Neuronal stem cell (in vitro differentiated cells): ENCODE measurements at regions not wholly inside any gene's neighbourhood (a gene's known extent, or its start where the extent isn't known, plus 50 kb on each side); places are given as distances from the start of the nearest gene placed in this dataset.

Source experiments
- DNase-seq: peaks from one replicate; pipeline ENCODE4 v3.0.0-alpha.2; 2013; ENCODE audit warnings: low spot score
- H2AFZ ChIP-seq: one replicate; pipeline ENCODE4 v1.6.1; 2013; ENCODE audit warnings: mild to moderate bottlenecking, low read length, inconsistent platforms
- H2AK5ac ChIP-seq: 2 replicates; pipeline ENCODE4 v1.6.1; 2013; ENCODE audit warnings: low read depth, mild to moderate bottlenecking, inconsistent platforms, low read length, moderate library complexity, mixed read lengths
- H2BK120ac ChIP-seq: 2 replicates; pipeline ENCODE4 v1.6.1; 2013; ENCODE audit warnings: low read depth, mild to moderate bottlenecking, inconsistent platforms, low read length, moderate library complexity, mixed read lengths
- H2BK12ac ChIP-seq: one replicate; pipeline ENCODE4 v1.6.1; 2013; ENCODE audit warnings: low read length, inconsistent platforms
- H2BK15ac ChIP-seq: 2 replicates; pipeline ENCODE4 v1.6.1; 2013; ENCODE audit warnings: mild to moderate bottlenecking, low read length, inconsistent platforms, mixed read lengths
- H2BK5ac ChIP-seq: one replicate; pipeline ENCODE4 v1.6.1; 2013; ENCODE audit warnings: inconsistent platforms, mild to moderate bottlenecking, low read length, moderate library complexity
- H3K14ac ChIP-seq: one replicate; pipeline ENCODE4 v1.6.1; 2013; ENCODE audit warnings: low read length, inconsistent platforms
- H3K18ac ChIP-seq: 2 replicates; pipeline ENCODE4 v1.6.1; 2013; ENCODE audit warnings: low read length, inconsistent platforms
- H3K23ac ChIP-seq: 2 replicates; pipeline ENCODE4 v1.6.1; 2013; ENCODE audit warnings: low read depth, mild to moderate bottlenecking, mixed read lengths, low read length, inconsistent platforms; ENCODE audit not compliant: poor library complexity
- H3K27ac ChIP-seq: replicated peaks from 3 replicates; pipeline ENCODE4 v1.5.1; 2013; ENCODE audit warnings: low read length, inconsistent platforms
- H3K27me3 ChIP-seq, 3 experiments: 2 replicates each; pipeline ENCODE4 v1.6.1; 2013; ENCODE audit warnings: low read length in 3 of 3, mild to moderate bottlenecking in 2 of 3, inconsistent platforms in 1 of 3, low read depth in 1 of 3, mixed read lengths in 1 of 3, moderate library complexity in 1 of 3; ENCODE audit not compliant: control insufficient read depth in 3 of 3, insufficient read depth in 3 of 3
- H3K36me3 ChIP-seq, 2 donors: replicated peaks in 1 of 2; 2 replicates each; pipeline ENCODE4 v1.6.1; 2013; ENCODE audit warnings: low read length in 2 of 2; ENCODE audit not compliant: control insufficient read depth in 2 of 2, insufficient read depth in 2 of 2
- H3K4ac ChIP-seq: 2 replicates; pipeline ENCODE4 v1.6.1; 2013; ENCODE audit warnings: inconsistent platforms, mild to moderate bottlenecking, low read length, moderate library complexity
- H3K4me1 ChIP-seq, 2 donors: 1 replicate in 1 of 2; 2 replicates in 1 of 2; pipeline ENCODE4 v1.6.1; 2013; ENCODE audit warnings: low read length in 2 of 2, low read depth in 1 of 2; ENCODE audit not compliant: control insufficient read depth in 2 of 2, insufficient read depth in 1 of 2
- H3K4me2 ChIP-seq: one replicate; pipeline ENCODE4 v1.6.1; 2013; ENCODE audit warnings: mild to moderate bottlenecking, low read length, inconsistent platforms; ENCODE audit not compliant: insufficient read depth, poor library complexity, severe bottlenecking
- H3K4me3 ChIP-seq, 2 donors: 2 replicates each; pipeline ENCODE4 v1.5.1; 2013; ENCODE audit warnings: low read length in 2 of 2, mild to moderate bottlenecking in 2 of 2, inconsistent platforms in 1 of 2, moderate library complexity in 1 of 2
- H3K79me1 ChIP-seq: one replicate; pipeline ENCODE4 v1.6.1; 2013; ENCODE audit warnings: low read depth, mild to moderate bottlenecking, inconsistent platforms, low read length, moderate library complexity
- H3K9ac ChIP-seq: one replicate; pipeline ENCODE4 v1.6.1; 2013; ENCODE audit warnings: mild to moderate bottlenecking, low read depth, low read length, inconsistent platforms; ENCODE audit not compliant: poor library complexity
- H3K9me3 ChIP-seq, 2 donors: replicated peaks in 1 of 2; 2 replicates each; pipeline versions ENCODE3 to v1.6.1; 2013; ENCODE audit warnings: low read length in 2 of 2, mild to moderate bottlenecking in 2 of 2, inconsistent platforms in 1 of 2, low read depth in 1 of 2, mixed read lengths in 1 of 2, moderate library complexity in 1 of 2; ENCODE audit not compliant: control insufficient read depth in 2 of 2, insufficient read depth in 1 of 2
- H4K8ac ChIP-seq: one replicate; pipeline ENCODE4 v1.6.1; 2013; ENCODE audit warnings: low read depth, mild to moderate bottlenecking, inconsistent platforms, low read length, moderate library complexity
- H4K91ac ChIP-seq: one replicate; pipeline ENCODE4 v1.6.1; 2013; ENCODE audit warnings: low read length, low read depth, mild to moderate bottlenecking, inconsistent platforms; ENCODE audit not compliant: poor library complexity
- WGBS, 2 donors: extraction: QIAGEN DNeasy Blood & Tissue Kit; methylation state at CpG; one replicate each; pipeline ENCODE4 v1.1.7; 2013; ENCODE audit warnings: missing lambda C conversion rate in 2 of 2, mixed read lengths in 1 of 2; ENCODE audit not compliant: insufficient read length in 2 of 2, insufficient replicate concordance in 1 of 2; ENCODE audit errors: extremely low coverage in 2 of 2; 5-methylcytosine and 5-hydroxymethylcytosine counted together

- H3K18ac ChIP-seq: peak overlapping the region; percentile 21
- no peak for DNase-seq
- no peaks in the 10 kb centered on the region for H3K79me1 ChIP-seq
- H3K27me3 ChIP-seq: no peaks in the 10 kb centered on the region
- peaks cover 0 to 17% of the 10 kb centered on the region in 2 donors for H3K4me1 ChIP-seq
- peak overlapping the region; percentile 55 for H2BK15ac ChIP-seq
- H2BK120ac ChIP-seq: no peak overlapping the region
- no peak overlapping the region for H3K27ac ChIP-seq
- no peak overlapping the region for H2AFZ ChIP-seq
- no peaks in the 10 kb centered on the region for H3K36me3 ChIP-seq
- peak overlapping the region; percentile 13 for H2AK5ac ChIP-seq
- no peak overlapping the region for H3K4me2 ChIP-seq
- no peak overlapping the region for H3K4ac ChIP-seq
- no peak overlapping the region for H2BK12ac ChIP-seq
- WGBS, 2 donors: no CpG with 5 or more reads among the region's 9 CpGs
- H3K9me3 ChIP-seq: peaks cover 0 to 2% of the 10 kb centered on the region in 2 donors
- H4K8ac ChIP-seq: no peak overlapping the region
- no peak overlapping the region for H3K4me3 ChIP-seq
- H3K14ac ChIP-seq: no peak overlapping the region
- H3K9ac ChIP-seq: no peak overlapping the region
- no peak overlapping the region for H2BK5ac ChIP-seq
- H4K91ac ChIP-seq: no peak overlapping the region
- H3K23ac ChIP-seq: no peak overlapping the region
These were observed 132.0 kb downstream of the RBFOX3 start for GRCh38 chr17:79478841-79479240.

DNA sequence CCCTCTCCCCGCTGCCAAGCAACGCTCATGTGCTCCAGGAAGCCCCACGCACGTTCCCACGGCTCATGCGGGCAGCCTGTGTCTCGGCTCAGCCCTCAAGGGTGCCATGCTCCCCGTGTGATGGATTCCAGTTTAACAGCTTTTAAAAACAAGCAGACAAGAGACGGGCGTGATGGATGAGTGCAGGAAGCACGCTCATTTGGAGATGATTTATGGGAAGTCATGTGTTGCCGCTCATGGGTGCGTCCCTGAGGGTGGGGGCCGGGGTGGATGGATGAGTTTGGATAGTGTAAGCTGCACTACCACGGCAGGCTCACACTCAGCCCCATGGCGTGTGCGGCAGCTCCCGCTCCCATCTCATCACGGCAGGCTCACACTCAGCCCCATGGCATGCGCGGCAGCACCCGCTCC is 132.8 kb downstream of the RBFOX3 start:
- no peaks in the 10 kb centered on the region for H3K27me3 ChIP-seq
- no peaks in the 10 kb centered on the region for H3K79me1 ChIP-seq
- H3K4ac ChIP-seq: no peak overlapping the region
- H2BK5ac ChIP-seq: no peak overlapping the region
- H3K14ac ChIP-seq: no peak overlapping the region
- no peaks in the 10 kb centered on the region for H3K36me3 ChIP-seq
- no peak overlapping the region for H2BK120ac ChIP-seq
- H3K4me2 ChIP-seq: no peak overlapping the region
- H3K18ac ChIP-seq: no peak overlapping the region
- no peak overlapping the region for H3K9ac ChIP-seq
- H2BK12ac ChIP-seq: no peak overlapping the region
- H3K4me3 ChIP-seq: no peak overlapping the region
- H3K9me3 ChIP-seq: peaks cover 0 to 2% of the 10 kb centered on the region in 2 donors
- H3K27ac ChIP-seq: no peak overlapping the region
- H2AK5ac ChIP-seq: no peak overlapping the region
- H4K91ac ChIP-seq: no peak overlapping the region
- H3K4me1 ChIP-seq: peaks cover 0 to 16% of the 10 kb centered on the region in 2 donors
- no peak overlapping the region for H4K8ac ChIP-seq
- H3K23ac ChIP-seq: no peak overlapping the region
- no peak overlapping the region for H2BK15ac ChIP-seq
- H2AFZ ChIP-seq: no peak overlapping the region
- DNase-seq: no peak
- no CpG with 5 or more reads among the region's 22 CpGs for WGBS, 2 donors

- no peak overlapping the region for H2BK5ac ChIP-seq
- H3K27ac ChIP-seq: no peak overlapping the region
- no peak overlapping the region for H4K91ac ChIP-seq
- no peak overlapping the region for H2AFZ ChIP-seq
- peak overlapping the region; percentile 61 for H3K18ac ChIP-seq
- no peak overlapping the region for H2BK12ac ChIP-seq
- H4K8ac ChIP-seq: no peak overlapping the region
- H3K4me2 ChIP-seq: no peak overlapping the region
- no CpG with 5 or more reads among the region's 13 CpGs for WGBS, 2 donors
- no peak overlapping the region for H2BK15ac ChIP-seq
- no peak overlapping the region for H3K23ac ChIP-seq
- H2BK120ac ChIP-seq: no peak overlapping the region
- H3K9me3 ChIP-seq: peaks cover 0 to 2% of the 10 kb centered on the region in 2 donors
- H3K36me3 ChIP-seq: no peaks in the 10 kb centered on the region
- H3K4me3 ChIP-seq: no peak overlapping the region
- no peak overlapping the region for H2AK5ac ChIP-seq
- H3K9ac ChIP-seq: no peak overlapping the region
- peaks cover 0 to 10% of the 10 kb centered on the region in 2 donors for H3K4me1 ChIP-seq
- no peak overlapping the region for H3K14ac ChIP-seq
- no peaks in the 10 kb centered on the region for H3K27me3 ChIP-seq
- no peaks in the 10 kb centered on the region for H3K79me1 ChIP-seq
- no peak overlapping the region for H3K4ac ChIP-seq
- DNase-seq: peak; percentile 26
These were observed 134.7 kb downstream of the RBFOX3 start for GRCh38 chr17:79476074-79476652.

GRCh38 chr17:79473876-79474440 is 136.9 kb downstream of the RBFOX3 start:
- Histone ChIP-seq H2AK5ac (no peak overlapping the region), H3K4ac (no peak overlapping the region), H3K9me3 (peaks cover 0 to 2% of the 10 kb centered on the region in 2 donors), H3K27me3 (no peaks in the 10 kb centered on the region), H3K9ac (no peak overlapping the region), H4K8ac (no peak overlapping the region), H2BK15ac (no peak overlapping the region), H3K4me3 (no peak overlapping the region), H2BK5ac (no peak overlapping the region), H3K27ac (no peak overlapping the region), H2BK12ac (no peak overlapping the region), H3K18ac (no peak overlapping the region), H3K4me2 (no peak overlapping the region), H2BK120ac (no peak overlapping the region), H3K79me1 (no peaks in the 10 kb centered on the region), H3K4me1 (peaks cover 0 to 10% of the 10 kb centered on the region in 2 donors), H2AFZ (no peak overlapping the region), H3K14ac (no peak overlapping the region), H4K91ac (no peak overlapping the region), H3K23ac (no peak overlapping the region), H3K36me3 (no peaks in the 10 kb centered on the region)
- WGBS, 2 donors: no CpG with 5 or more reads among the region's 12 CpGs
- no peak for DNase-seq
